Fibroblast of skin of right biceps (primary cell): ENCODE measurements at regions not wholly inside any gene's neighbourhood (a gene's known extent, or its start where the extent isn't known, plus 50 kb on each side); places are given as distances from the start of the nearest gene placed in this dataset.
A peak's percentile ranks its signal among the peaks of the same experiment; 100 is the strongest.

Source experiments
- DNase-seq: peaks from one replicate; pipeline ENCODE4 v3.0.0-alpha.2; 2013

DNA sequence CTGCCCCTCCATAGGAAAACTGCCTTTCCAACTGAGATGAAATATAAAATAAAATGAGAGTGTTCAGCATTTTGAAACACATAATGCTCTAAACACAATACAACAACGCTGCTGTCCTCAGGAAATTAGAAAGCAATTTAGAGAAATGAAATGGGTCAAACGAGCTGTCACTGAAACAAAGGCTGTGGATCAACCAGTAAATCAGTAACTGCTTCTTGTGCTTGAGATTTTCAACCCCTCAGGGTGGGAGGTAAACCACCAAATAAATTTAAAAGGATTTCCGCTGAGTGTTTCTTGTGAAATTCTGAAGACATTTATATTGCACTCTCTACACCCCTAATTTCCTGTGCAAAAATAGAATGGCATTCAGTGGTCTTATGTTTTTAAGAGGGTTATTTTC, 657.1 kb upstream of the SEL1L start:
- no peak for DNase-seq

DNA sequence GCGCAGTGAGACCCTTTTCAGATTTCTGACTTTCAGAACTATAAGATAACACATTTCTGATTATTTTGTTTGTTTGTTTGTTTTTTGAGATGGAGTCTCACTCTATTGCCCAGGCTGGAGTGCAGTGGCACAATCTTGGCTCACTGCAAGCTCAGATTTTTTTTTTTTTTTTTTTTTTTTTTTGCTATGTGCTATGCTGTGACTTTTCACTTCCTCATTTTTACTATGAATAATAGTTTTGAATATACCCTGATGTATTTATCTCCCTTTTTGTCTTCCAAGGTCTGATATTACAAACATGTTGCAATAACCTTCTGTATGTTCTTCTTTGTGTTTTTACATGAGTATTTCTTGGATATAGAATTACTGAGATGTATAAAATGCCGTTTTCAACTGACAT, 658.7 kb upstream of the SEL1L start:
- no peak for DNase-seq

DNA sequence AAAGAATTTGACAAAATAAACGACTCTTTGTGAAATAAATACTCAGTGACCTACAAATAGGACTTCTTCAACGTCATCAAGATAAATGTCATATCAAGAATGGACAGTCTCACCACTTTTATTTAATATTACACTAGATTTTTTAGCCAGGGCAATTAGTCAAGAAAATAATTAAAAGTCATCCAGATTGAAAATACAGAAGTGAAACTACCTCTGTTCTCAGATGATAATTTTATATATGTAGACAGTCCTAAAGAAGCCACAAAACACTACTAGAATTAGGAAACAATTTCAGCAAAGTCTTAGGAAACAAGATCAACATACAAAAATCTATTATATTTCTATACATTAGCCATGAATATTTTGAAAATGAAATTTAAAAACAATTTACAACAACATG, 689.6 kb upstream of the SEL1L start:
- DNase-seq, result no peak

- DNase-seq, result no peak
Observed at GRCh38 chr14:82224610-82225009, 691.0 kb upstream of the SEL1L start.

DNA sequence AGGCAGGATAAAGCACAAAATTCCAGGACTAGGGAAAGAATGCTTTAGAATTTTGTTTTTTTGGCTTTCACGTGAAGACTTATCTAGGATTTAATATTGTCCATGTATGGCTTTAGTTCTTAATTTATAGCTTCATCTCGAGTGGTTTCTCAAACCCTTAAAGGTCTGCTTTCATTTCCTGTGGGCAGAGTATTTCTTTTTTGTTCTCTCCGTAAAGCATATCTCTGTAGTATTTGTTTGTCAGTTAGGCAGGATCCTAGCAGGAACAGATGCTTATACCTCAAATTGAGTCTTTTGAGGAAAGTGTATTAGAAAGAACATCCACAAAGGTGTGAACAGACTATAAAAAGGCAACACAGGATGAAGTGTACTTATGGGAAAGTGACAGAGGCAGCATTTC, 697.1 kb upstream of the SEL1L start:
- DNase-seq, result no peak

DNA sequence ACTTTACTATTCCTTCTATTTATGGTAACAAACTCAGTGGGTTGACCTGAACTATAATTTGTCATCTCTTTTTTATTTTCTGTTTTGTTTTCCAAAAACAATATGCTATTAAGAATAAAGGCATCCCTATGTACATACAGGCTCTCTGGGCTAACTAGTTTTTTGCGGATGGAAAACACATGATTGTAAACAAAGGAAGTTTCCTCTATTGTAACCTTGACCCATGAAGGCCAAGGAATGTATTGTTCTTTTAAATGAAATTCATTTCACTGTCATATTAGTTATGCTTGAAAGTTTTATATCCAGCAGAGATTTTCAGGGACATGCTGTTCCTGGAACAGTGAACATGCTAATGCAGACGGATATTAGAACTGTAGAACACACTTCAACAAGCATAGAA, 705.0 kb upstream of the SEL1L start:
- DNase-seq, result no peak

DNA sequence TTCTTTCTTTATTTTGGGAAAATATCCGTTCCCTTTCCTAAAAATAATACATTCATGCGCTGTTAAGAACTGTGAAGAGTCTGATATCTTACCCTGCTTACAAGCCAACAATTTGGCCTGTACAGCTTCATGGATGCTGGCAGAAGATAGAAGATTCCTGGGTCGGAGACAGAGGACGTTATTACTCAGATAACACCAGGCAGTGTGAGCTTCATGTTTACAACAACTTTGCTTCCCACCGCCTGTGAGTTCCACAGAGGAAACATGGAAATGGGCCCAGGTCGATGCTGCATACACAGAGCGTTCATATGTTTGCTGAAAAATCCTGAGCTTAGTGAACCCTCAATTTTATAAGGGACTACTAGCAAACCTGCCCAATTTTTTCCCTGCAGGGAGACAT, 705.6 kb upstream of the SEL1L start:
- DNase-seq, result no peak

- no peak for DNase-seq
Observed at GRCh38 chr14:82244791-82245190, 711.1 kb upstream of the SEL1L start.

DNA sequence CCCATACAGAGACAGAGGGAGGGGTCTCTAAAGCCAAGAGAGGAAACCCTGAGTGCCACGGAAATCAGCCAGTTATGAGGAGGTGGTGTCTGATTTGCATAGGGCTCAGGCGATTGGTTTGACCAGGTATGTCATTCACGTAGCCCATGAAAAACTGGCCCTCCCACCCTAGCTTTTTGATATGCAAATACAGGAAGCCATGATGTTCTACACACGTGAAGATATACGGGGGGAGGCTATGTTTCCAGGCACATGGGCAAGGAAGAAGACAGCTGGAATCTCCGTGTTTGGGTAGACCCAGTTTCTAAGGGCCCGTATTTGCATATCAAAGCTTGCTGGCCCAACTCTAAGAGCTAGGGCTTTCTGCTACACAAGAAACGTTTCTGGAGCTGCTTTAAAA, 717.8 kb upstream of the SEL1L start:
- no peak for DNase-seq

GRCh38 chr14:82270286-82270685, 736.6 kb upstream of the SEL1L start:
- DNase-seq, result no peak

- DNase-seq, result no peak
Observed at GRCh38 chr14:82298811-82299210, 765.2 kb upstream of the SEL1L start.

DNA sequence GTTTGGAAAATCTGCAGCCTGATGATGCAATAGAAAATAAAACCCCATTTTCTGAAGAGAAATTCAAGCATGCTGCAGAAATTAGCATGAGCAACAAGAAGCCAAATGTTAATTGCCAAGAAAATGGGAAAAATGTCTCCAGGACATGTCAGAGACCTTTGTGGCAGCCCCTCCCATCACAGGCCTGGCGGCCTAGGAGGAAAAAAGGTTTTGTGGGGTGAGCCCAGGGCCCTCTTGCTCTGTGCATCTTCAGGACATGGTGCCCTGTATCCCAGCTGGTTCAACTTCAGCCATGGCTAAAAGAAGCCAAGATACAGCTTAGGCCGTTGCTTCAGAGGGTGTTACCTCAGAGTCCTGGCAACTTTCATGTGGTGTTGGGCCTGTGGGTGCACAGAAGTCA, 775.5 kb upstream of the SEL1L start:
- no peak for DNase-seq

GRCh38 chr14:82313889-82314288, 780.2 kb upstream of the SEL1L start:
- no peak for DNase-seq

- no peak for DNase-seq
Observed at GRCh38 chr14:82328442-82328841, 794.8 kb upstream of the SEL1L start.

DNA sequence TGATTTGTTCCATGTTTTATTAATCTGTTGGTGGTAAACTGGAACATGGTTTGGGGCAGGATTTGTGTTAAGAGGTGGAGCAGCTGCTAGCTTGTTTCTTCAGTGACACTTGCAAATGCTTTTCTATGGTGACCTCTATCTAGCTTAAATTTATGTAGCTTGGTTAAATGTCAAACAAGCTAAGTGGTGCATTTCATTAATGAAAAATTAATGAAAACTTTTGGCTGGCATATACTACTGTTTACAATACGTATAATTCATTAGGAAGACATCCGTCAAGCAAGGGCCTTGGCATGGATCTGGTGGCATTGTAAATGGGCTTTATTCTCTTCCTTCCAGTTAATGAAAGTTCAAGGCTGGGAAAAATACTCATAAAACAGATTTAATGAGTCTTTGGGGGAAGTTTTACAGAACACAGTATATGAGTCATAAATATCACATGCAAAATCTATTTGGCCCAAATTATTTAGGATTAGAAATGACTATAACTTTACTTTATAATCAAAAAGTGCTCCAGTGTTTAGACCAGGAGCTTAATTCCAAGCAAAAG, 807.7 kb upstream of the SEL1L start:
- DNase-seq, result no peak

DNA sequence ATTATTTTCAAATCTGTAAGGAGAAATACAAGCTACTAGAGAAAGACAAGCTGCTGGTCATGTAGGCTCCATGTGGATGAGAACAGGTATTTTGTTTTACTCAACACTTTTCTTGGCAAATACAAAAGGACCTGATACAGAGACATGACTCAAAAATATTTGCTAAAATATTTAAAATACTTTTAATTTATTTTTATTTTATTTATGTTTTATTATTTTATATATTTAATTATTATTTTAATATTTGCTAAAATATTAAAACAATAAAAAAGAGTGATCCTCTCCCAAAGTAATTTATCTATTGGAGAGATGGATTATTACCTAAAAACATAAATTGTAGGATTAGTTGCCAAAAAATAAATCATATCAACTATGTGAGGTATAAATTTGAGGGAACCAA, 808.9 kb upstream of the SEL1L start:
- DNase-seq, result no peak

DNA sequence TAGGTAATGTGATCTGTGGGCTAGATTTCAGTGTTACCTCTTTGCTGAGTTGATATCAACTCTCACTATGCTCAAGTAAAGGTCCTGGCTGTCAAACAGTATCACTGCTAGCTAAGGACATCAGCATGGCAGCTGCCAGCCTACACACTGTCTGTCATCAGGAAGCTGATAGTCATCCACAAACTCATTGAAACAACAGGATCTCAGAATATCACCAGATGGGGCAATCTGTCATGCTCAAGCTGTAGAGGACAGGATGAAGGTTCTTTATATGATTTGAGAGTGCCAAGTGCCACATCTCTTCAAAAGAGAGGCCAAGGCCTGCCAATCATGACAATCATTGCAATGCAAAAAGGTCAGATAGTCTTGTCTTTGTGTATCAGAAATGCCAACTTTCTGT, 811.5 kb upstream of the SEL1L start:
- DNase-seq, result no peak

DNA sequence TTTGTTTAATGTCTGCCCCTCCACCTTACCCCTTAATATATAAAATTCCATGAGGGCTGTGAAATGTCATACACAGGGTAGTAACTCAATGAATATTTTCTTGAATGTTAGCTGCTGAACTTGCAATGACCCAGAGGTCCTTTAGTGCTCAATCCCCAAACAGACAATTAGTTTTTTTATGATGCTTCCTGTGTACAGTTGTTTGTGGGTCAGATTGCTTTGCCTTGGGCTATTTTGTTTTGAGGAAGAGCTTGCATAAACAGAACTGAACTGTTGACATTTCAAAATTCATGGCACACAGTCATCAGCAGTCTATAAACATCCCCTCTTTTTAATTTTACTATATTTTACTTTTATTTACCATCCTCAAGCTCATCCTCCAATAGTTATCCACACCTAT, 820.5 kb upstream of the SEL1L start:
- DNase-seq, result no peak

GRCh38 chr14:82359201-82359600, 825.5 kb upstream of the SEL1L start:
- DNase-seq, result no peak

- DNase-seq, result no peak
Observed at GRCh38 chr14:82362452-82362851, 828.8 kb upstream of the SEL1L start.

DNA sequence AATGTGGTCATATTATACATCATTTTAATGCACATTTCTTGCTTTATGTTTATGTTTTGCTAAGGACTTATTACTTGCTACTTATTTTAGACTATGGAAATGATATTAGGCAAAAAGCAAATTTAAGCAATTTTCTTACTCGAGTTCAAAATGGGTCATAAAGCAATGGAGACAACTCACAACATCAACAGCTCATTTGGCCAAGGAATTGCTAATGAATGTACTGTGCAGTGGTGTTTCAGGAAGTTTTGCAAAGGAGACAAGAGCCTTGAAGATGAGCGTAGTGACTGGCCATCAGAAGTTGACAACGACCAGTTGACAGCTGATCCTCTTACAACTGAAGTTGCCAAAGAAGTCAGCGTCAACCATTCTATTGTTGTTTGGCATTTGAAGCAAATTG, 831.8 kb upstream of the SEL1L start:
- no peak for DNase-seq

GRCh38 chr14:82366803-82367202, 833.1 kb upstream of the SEL1L start:
- DNase-seq, result no peak

- no peak for DNase-seq
Observed at GRCh38 chr14:82379291-82379690, 845.6 kb upstream of the SEL1L start.

DNA sequence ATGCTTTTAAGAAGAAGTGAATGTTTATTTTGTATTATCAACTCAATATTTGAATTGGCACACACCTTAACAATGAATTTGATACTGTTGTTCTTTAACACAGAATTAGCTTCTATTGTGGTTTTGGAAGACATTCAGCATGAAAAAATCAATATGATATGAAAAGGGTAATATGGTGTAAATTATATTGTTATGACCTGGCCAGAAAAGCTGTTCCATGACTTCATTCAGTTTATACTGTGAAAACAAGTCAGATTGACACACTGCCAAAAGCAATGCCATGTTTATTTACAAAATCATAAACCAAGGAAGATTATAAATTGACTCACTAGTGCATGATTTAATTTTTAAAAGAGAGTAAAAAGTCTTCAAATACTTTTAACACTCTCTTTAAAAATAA, 851.4 kb upstream of the SEL1L start:
- no peak for DNase-seq

GRCh38 chr14:82387699-82388098, 854.0 kb upstream of the SEL1L start:
- DNase-seq, result no peak

GRCh38 chr14:82388488-82388887, 854.8 kb upstream of the SEL1L start:
- peak; percentile 1 for DNase-seq
